ENCODE measurements at regions not wholly inside any gene's neighbourhood (a gene's known extent, or its start where the extent isn't known, plus 50 kb on each side); places are given as distances from the start of the nearest gene placed in this dataset.

DNA sequence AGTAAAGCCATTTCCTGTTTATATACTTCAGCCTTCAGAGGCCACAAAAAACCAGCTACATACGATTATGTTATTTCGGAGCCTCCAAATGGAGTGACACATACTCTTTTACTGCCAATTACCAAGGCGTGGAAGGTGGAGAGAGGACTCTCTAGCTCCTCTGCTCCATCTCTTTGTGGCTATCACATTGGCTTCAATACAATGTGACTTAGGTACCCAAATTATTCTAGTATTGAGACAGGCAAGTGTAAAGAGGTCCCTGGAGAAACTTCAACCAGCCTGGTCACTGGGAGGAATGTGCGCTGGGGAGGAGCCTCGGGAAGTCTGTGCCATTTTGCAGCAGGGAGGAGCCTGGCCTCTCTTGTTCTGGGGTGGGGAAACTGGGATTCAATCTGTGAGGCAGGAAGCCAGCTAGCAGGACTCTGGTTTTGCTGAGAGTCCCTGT, 85.8 kb upstream of the TAS2R1 start:
- Histone ChIP-seq H3K27me3 (ENCODE audit: control insufficient read depth, insufficient read depth, low read length) (no peaks in the 10 kb centered on the region), H3K4me3 (ENCODE audit: insufficient read depth, low read depth, low read length) (no peak overlapping the region), H3K36me3 (replicated peaks; ENCODE audit: control insufficient read depth, insufficient read depth, low read length) (no peaks in the 10 kb centered on the region)
- no peak for DNase-seq

DNA sequence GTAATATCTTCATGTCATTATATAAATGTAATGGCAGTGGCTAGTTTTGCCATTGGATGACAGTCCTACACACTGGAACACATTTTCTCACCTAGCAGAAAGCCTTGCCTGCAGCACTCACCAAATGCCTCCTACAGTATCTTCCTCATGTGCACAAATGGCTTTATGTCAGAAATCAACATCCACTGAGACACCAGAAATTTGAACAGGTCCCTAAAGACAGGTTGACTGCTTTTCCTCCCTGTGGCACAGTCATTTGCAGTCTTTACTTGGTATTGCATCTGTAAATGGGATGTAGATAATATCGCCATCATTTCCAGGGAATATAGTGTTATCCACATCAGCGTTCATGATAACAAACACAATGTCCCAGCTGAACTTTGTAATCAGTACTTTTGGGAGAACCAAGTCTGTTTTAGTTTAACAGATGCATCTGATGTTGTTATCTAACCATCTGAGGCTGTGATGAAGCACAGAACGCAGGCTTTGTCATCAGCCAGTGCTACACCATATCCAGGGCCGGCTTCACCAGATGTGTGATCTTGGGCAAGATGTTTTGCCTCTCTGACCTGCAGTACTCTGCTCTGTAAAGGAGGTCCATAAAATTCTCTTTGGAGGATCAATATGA, 83.9 kb upstream of the TAS2R1 start:
- Histone ChIP-seq H3K27me3 (ENCODE audit: control insufficient read depth, insufficient read depth, low read length) (no peaks in the 10 kb centered on the region), H3K4me3 (ENCODE audit: insufficient read depth, low read depth, low read length) (no peak overlapping the region), H3K36me3 (replicated peaks; ENCODE audit: control insufficient read depth, insufficient read depth, low read length) (no peaks in the 10 kb centered on the region)
- no peak for DNase-seq

DNA sequence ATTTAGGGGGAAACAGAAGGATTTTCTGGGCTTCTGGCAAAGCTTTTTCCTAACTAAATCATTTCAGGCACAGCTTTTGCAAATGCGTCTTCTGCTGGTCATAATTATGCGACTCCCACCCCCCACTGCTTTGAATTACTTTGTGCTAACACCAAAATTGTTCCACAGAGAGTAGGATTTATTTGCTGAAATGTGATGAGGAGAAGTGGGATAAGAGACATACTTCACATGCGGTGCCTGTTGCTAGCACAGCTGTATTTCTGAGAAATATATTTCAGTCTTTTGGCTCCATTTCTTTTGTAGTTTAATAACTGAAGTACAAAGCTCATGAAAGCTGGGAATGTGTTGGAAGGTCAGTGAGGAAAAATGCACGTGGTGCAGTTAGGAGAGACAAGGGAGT, 83.2 kb upstream of the TAS2R1 start:
- Histone ChIP-seq H3K27me3 (ENCODE audit: control insufficient read depth, insufficient read depth, low read length) (no peaks in the 10 kb centered on the region), H3K36me3 (replicated peaks; ENCODE audit: control insufficient read depth, insufficient read depth, low read length) (no peaks in the 10 kb centered on the region), H3K4me3 (ENCODE audit: insufficient read depth, low read depth, low read length) (no peak overlapping the region)
- DNase-seq: no peak

DNA sequence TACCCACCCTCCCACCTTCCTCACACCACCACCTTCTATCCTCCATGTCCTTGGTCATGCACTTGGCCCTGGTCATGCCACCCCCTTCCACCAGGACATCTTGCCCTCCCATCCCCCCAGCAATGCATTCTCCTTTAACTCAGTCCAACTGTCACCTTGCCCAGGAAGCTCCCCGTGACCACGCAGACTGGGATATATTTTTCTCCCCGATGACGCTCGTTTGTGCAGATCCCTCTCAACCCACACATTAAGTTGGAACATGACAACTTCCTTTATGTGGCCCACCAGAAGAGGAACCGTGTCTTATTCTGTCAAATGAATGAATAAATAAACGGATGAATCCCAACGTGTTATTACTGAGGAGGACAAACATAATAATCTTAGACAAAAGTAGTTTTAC, 82.8 kb upstream of the TAS2R1 start:
- DNase-seq: no peak
- no peaks in the 10 kb centered on the region for H3K36me3 ChIP-seq (replicated peaks; ENCODE audit: control insufficient read depth, insufficient read depth, low read length)
- no peaks in the 10 kb centered on the region for H3K27me3 ChIP-seq (ENCODE audit: control insufficient read depth, insufficient read depth, low read length)
- H3K4me3 ChIP-seq (ENCODE audit: insufficient read depth, low read depth, low read length): no peak overlapping the region

DNA sequence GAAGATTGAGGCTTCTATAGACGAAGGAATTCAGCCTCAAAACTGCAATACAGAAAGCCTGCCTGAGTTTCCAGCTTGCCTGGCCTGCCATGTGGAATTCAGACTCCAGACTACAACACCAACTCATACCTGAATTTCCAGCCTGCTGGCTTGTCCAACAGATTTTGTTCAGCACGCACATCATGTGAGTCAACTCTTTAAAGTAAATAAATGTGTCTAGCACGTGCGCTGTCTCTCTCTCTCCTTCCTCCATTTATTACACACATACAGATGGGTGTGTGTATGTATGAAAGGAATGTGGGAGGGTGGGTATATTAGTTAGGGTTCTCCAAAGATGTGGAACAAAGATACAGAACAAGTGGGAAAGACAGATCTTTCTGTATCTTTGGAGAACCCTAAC, 82.4 kb upstream of the TAS2R1 start:
- no peak for DNase-seq
- no peaks in the 10 kb centered on the region for H3K27me3 ChIP-seq (ENCODE audit: control insufficient read depth, insufficient read depth, low read length)
- H3K36me3 ChIP-seq (replicated peaks; ENCODE audit: control insufficient read depth, insufficient read depth, low read length): no peaks in the 10 kb centered on the region
- H3K4me3 ChIP-seq (ENCODE audit: insufficient read depth, low read depth, low read length): no peak overlapping the region

DNA sequence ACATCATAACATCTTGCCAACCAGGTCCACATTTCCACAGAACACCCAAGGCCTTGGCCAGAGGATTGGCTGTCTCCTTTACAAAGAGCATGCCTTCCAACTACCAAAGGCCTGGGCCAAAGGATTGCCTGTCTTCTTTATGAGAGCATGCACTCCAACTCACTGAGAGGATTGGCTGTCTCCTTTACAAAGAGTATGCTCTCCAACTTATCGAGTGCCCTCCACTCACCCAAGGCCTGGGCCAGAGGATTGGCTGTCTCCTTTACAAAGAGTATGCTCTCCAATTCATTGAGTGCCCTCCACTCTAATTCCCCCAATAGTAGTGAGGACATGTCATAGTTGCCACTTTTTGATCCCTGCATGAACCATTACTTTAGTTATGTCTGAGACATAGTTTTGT, 79.9 kb upstream of the TAS2R1 start:
- DNase-seq: no peak
- Histone ChIP-seq H3K36me3 (replicated peaks; ENCODE audit: control insufficient read depth, insufficient read depth, low read length) (no peaks in the 10 kb centered on the region), H3K4me3 (ENCODE audit: insufficient read depth, low read depth, low read length) (no peak overlapping the region), H3K27me3 (ENCODE audit: control insufficient read depth, insufficient read depth, low read length) (no peaks in the 10 kb centered on the region)

DNA sequence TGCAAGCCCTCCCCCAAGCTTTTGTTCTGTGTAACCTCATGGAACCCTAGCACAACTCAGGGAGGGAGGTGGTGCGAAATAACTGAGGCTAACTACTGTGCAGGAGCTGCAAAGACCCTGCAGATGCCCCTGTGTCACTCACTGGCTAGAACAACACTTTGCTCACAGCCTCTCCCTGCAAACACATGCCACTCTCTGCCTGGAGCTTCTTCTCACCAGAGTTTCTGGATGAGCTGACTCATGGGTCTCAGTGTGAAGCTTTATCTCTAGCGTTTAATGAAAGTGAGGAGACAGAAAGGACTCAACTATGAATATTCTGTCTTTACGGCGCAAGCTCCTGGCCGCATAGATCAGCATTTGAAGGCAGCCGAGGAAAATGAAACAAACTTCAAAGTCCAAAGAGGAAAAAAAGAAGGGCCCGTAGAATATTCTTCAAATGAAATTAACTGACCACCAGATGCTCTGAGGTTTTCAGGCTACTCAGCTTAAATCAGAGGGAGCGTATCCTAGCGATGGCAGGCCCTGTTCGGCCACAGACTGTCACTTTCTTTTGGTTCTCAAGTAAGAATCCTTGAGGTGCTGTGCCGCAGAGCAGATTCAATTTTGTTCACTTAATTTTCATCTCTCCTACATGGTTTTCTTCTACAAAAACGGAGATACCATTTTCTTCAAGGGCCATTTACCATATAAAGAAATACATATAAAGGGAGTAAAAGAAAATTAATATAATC, 77.7 kb upstream of the TAS2R1 start:
- Histone ChIP-seq H3K4me3 (ENCODE audit: insufficient read depth, low read depth, low read length) (no peak overlapping the region), H3K27me3 (ENCODE audit: control insufficient read depth, insufficient read depth, low read length) (no peaks in the 10 kb centered on the region), H3K36me3 (replicated peaks; ENCODE audit: control insufficient read depth, insufficient read depth, low read length) (no peaks in the 10 kb centered on the region)
- no peak for DNase-seq

DNA sequence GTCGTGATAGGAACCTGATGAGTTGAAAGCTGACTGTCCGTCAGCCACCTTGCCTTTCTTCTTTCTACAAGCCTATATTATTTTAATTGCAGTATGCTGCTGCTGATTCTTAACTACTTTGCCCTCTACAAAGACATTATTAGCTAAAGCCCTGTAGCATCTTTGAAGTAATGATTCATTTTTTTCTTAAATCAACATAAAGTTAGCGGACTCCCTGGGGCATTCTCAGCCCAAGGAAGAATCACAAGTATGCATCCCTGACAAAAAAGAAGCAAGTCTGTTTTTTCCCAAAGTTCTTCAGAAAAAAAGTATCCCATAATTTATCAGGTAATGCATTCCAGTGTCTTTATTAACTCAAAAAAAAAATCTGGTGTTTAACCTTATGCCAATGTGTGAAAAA, 69.5 kb upstream of the TAS2R1 start:
- Histone ChIP-seq H3K4me3 (ENCODE audit: insufficient read depth, low read depth, low read length) (no peak overlapping the region), H3K36me3 (replicated peaks; ENCODE audit: control insufficient read depth, insufficient read depth, low read length) (no peaks in the 10 kb centered on the region), H3K27me3 (ENCODE audit: control insufficient read depth, insufficient read depth, low read length) (no peaks in the 10 kb centered on the region)
- DNase-seq: no peak

DNA sequence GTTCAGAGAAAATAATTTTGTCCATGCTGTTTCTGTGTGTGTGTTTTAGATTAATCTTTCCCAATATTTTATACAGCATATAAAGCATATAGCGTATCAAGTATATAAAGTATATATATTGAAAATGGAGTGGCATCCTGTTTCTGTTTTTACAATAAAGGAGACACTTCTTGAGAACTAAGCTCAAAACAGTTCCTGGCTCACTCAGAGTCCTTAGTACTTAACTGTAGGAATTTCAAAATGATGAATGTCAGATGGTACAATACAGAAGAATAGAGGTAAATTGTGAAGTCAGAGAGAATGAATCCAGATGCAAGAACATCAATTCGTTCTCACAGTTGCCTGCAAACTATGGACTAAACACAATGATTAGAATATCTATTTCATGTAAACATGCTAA, 68.7 kb upstream of the TAS2R1 start:
- H3K36me3 ChIP-seq (replicated peaks; ENCODE audit: control insufficient read depth, insufficient read depth, low read length): no peaks in the 10 kb centered on the region
- no peaks in the 10 kb centered on the region for H3K27me3 ChIP-seq (ENCODE audit: control insufficient read depth, insufficient read depth, low read length)
- H3K4me3 ChIP-seq (ENCODE audit: insufficient read depth, low read depth, low read length): no peak overlapping the region
- no peak for DNase-seq

DNA sequence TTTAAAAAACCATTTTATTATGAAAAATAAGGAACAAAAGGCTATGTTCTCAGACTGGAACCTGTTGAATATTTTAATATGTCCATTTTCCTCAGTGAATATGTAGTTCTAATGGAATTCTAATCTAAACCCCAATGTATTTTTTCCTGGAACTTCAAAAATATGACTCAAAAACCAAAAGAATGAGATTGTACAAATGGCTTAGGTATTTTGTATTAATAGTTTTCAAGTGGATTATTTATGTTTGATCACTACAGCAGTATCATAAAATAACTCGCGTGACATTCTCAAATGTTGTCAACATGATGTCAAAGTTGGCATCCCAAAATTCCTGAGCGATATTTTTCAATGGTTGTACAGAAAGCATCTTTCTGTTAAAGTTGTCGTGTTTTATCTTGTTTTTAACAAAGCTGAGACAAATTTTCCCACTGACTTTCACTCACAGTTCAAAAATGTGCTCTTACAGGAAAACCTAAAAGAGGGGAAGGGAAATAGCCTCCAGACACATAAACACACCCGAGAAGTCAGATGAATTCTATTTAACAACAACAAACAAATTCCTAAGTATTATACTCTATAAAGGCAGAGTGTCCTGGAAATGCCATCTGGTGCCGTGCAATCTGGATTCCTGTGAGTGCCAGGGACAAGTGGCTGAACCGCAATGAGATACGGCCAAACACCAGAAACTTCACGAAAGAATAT, 68.1 kb upstream of the TAS2R1 start:
- no peak overlapping the region for H3K4me3 ChIP-seq (ENCODE audit: insufficient read depth, low read depth, low read length)
- H3K36me3 ChIP-seq (replicated peaks; ENCODE audit: control insufficient read depth, insufficient read depth, low read length): no peaks in the 10 kb centered on the region
- H3K27me3 ChIP-seq (ENCODE audit: control insufficient read depth, insufficient read depth, low read length): no peaks in the 10 kb centered on the region
- no peak for DNase-seq

DNA sequence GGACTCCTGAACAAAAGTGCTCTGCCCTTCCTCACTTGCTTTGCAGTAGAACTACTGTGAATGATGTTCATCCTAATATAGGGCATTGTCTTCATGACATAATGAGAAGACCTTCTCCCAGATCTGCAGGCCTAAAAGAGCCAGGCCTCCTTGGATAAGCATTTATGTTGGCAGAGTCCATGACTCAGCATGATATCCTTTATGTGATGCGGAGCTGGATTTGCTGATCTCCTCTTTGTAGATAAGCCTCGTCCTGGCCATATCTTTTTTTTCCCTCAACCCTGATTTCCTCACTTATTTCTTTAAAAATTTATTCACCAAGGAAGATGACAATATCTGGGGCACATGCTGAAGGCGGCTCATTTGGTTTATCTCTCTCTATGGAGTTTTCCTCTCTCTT, 62.4 kb upstream of the TAS2R1 start:
- DNase-seq: no peak
- H3K4me3 ChIP-seq (ENCODE audit: insufficient read depth, low read depth, low read length): no peak overlapping the region

DNA sequence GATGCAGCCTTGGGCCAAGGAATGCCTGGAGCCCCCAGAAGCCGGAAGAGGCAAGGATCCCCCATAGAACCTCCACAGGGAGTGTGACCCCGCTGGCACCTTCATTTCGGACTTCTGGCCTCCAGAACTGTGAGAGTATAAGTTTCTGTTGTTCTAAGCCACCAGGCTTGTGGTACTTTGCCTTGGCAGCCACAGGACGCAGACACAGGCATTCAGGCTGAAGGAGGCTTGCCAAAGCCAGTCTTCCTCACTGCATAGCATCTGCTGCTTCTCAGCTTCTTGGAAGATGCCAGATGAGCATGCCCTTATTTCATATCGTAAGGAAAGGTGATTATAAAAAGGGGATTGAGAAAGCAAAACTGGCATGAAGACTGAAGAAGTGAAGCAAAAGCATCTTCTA, 61.1 kb upstream of the TAS2R1 start:
- H3K36me3 ChIP-seq (replicated peaks; ENCODE audit: control insufficient read depth, insufficient read depth, low read length): no peaks in the 10 kb centered on the region
- no peak overlapping the region for H3K4me3 ChIP-seq (ENCODE audit: insufficient read depth, low read depth, low read length)
- no peaks in the 10 kb centered on the region for H3K27me3 ChIP-seq (ENCODE audit: control insufficient read depth, insufficient read depth, low read length)
- DNase-seq: no peak

More for the DNA sequence above, 62.4 kb upstream of the TAS2R1 start:
- no peaks in the 10 kb centered on the region for H3K36me3 ChIP-seq (replicated peaks; ENCODE audit: control insufficient read depth, insufficient read depth, low read length)
- H3K27me3 ChIP-seq (ENCODE audit: control insufficient read depth, insufficient read depth, low read length): no peaks in the 10 kb centered on the region

DNA sequence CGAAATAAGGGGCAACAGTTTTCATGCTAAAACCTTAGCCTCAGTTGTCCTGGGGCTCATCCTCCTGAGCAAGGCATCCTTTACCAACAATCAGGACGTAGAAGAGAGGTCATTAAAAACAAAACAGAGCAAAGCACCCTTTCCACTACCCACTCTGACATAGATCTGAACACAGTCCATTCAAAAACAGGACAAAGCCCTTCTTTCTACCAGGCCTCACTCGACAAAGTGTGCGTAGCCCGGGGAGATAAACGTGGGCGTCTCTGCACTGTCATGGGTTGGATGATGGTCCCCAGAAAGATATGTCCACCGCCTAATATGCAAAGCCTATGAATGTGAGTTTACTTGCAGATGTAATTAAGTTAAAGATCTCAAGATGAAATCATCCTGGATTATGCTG, 60.6 kb upstream of the TAS2R1 start:
- Histone ChIP-seq H3K27me3 (ENCODE audit: control insufficient read depth, insufficient read depth, low read length) (no peaks in the 10 kb centered on the region), H3K36me3 (replicated peaks; ENCODE audit: control insufficient read depth, insufficient read depth, low read length) (no peaks in the 10 kb centered on the region), H3K4me3 (ENCODE audit: insufficient read depth, low read depth, low read length) (no peak overlapping the region)
- no peak for DNase-seq

DNA sequence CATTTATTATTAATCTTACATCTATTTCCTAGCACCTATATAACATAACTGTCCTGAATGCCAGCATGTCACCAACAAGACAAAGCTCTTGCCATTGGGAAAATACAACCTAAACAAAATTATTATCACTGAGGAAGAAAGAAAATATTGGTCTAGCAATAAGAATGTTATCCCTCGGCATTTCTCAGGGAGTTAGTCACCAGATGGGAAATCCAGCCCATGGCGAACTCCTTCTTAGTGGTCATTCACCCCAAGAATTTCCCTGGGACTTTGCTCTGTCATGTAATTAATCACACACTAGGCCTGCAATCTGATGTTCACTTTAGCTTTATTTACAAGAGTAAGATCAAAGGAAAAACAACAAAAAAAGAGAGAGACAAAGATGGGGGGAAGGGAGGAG, 56.1 kb upstream of the TAS2R1 start:
- DNase-seq: no peak
- no peak overlapping the region for H3K4me3 ChIP-seq (ENCODE audit: insufficient read depth, low read depth, low read length)

DNA sequence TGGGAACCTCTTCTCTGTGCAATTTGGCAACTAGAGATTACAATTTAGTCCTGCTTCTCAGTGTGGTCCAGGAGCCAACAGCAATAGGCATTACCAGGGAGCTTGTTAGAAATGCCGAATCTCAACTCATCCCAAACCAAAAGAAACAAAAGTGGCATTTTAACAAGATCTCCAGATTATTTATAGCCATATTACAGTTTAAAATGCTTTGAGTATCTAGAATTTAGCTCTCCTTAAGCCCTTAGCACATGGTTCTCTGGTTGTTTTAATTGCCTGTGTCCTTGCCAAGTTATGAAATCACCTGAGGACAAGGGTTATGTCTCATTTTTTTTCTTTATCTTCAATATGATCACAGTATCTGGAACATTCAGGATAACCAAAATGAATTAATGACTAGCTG, 51.6 kb upstream of the TAS2R1 start:
- Histone ChIP-seq H3K27me3 (ENCODE audit: control insufficient read depth, insufficient read depth, low read length) (no peaks in the 10 kb centered on the region), H3K36me3 (replicated peaks; ENCODE audit: control insufficient read depth, insufficient read depth, low read length) (no peaks in the 10 kb centered on the region), H3K4me3 (ENCODE audit: insufficient read depth, low read depth, low read length) (no peak overlapping the region)
- DNase-seq: no peak

More for the DNA sequence above, 56.1 kb upstream of the TAS2R1 start:
- no peaks in the 10 kb centered on the region for H3K27me3 ChIP-seq (ENCODE audit: control insufficient read depth, insufficient read depth, low read length)
- H3K36me3 ChIP-seq (replicated peaks; ENCODE audit: control insufficient read depth, insufficient read depth, low read length): no peaks in the 10 kb centered on the region

Data from H7 (cell line).